ENCODE measurements at regions not wholly inside any gene's neighbourhood (a gene's known extent, or its start where the extent isn't known, plus 50 kb on each side); places are given as distances from the start of the nearest gene placed in this dataset.
"Not testable (repeated sequence)": the region's sequence is repeated elsewhere in the genome, so short reads cannot be mapped to it uniquely, and the experiment has no call there.

- DNase-seq (ENCODE audit: low read depth), result no peak
Measured at GRCh38 chr6:105526225-105526872, 123.5 kb upstream of the PREP start.

GRCh38 chr6:105522626-105523322 lies 119.9 kb upstream of the PREP start:
- no peak for DNase-seq (ENCODE audit: low read depth)

DNA sequence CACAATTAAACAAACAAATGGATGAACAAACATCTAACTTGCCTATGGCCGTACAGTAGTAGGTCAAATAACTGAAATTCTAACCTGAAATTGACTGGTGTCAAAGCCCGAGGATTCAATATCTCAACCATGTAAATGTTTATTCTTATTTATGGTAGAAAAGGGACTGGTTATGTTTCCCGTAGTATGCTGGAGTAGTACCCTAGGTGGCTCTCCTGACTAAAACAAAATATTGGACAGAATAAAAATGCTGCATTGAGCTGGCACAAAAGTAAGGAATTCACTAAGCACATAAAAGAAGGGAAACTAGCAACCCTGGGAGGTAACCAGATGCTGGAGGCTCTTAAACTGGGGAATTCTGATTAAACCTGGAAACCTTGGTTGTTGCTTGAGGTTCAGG lies 117.1 kb upstream of the PREP start:
- no peak for DNase-seq (ENCODE audit: low read depth)

GRCh38 chr6:105518993-105519392 lies 116.1 kb upstream of the PREP start:
- DNase-seq (ENCODE audit: low read depth), result not testable (repeated sequence)

DNA sequence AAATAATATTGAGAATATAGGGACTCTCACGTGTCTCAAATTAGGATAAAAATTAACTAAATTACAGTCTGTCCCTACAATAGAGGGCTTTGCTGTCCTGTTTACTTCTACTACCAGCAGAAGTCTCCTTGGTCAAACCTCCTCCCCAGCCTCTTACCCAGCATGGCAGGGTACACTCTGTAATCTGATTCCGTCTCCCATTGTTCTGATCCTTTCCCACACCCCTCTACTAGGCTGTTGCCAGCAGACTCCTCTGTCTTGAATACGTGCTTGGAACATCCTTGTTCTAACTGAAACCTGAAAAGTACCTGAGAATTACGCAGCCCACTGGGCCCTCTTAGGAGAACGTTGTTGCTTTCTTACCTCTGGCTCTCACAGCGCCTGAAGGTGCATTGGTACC lies 112.2 kb upstream of the PREP start:
- DNase-seq (ENCODE audit: low read depth), result no peak

DNA sequence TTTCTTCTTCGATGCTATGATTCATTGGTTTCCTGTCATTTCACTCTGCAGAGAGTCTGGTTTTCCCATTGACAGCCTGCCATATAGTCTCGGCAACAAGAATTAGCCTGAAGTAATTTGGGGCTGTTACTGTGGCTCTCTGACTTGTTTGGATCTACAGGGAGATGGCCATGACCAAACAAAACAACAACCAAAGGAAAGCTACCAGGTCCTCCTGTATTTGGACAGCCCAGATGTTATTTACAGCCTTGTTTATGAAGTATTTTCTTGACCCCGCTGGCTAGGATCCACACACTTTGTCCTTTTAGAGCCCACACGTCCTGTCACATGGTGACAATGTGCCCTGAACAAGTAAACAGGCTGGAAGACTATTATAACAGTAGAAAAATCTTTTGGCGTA lies 111.4 kb upstream of the PREP start:
- DNase-seq (ENCODE audit: low read depth), result no peak

DNA sequence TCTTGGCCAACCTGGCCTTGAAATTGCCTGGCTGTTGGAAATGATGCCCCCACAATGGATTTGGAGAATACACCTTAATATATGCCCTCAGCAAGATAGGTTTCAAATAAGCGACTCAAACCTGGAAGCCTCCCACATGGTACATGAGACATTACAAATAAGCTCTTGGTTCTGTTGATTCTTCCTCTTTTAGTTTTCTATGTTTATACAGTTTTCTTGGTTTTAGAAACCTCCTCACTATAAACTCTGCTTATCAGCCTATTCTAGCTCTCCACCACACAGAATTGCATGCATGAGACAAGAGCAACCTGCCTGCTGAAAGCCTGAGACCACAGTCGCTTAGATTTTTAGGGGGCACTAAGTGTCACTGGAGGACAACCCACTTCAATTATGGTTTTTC lies 108.8 kb upstream of the PREP start:
- DNase-seq (ENCODE audit: low read depth), result no peak

GRCh38 chr6:105510746-105511145 lies 107.9 kb upstream of the PREP start:
- no peak for DNase-seq (ENCODE audit: low read depth)

DNA sequence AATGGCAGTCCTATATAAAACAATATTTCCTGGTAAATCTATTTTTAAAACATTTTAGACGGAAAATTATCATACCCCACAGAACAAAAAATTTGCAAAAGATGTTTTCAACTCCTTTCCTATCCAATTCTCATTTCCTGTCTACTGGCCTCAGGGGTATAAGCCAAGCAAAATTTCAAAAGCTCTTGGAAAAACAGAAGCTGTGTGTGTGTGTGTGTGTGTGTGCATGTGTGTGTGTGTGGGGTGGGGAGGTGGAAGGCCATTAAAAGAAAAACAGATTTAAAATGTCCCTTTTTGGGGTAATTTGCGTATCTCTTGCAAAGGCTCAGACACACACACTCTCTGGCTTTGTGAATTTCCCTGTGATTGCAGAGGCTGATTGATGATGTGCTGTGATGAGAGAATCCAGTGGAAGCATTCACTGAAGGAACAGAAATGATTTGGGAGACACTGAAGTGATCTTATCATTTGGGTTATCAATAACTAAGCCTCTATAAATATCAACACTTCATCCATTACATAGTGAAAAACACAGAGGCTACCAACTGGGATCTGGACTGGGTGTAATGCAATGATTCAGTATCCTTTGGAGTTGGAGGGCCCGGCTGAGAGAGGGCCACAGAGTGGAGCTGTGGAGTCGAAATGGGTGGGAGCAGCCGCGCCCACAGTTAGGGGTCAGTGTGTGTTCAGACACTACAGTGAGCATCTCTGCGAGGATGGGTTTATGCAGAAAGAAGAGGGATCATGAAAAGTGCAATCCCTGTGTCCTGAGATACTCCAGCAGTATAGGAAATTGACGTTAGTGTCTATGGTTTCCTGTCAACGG lies 106.8 kb upstream of the PREP start:
- no peak for DNase-seq (ENCODE audit: low read depth)

GRCh38 chr6:105507811-105508210 lies 104.9 kb upstream of the PREP start:
- DNase-seq (ENCODE audit: low read depth), result no peak

- no peak for DNase-seq (ENCODE audit: low read depth)
Measured at GRCh38 chr6:105504706-105505105, 101.8 kb upstream of the PREP start.

- DNase-seq (ENCODE audit: low read depth), result no peak
Measured at GRCh38 chr6:105503641-105504040, 100.8 kb upstream of the PREP start.

DNA sequence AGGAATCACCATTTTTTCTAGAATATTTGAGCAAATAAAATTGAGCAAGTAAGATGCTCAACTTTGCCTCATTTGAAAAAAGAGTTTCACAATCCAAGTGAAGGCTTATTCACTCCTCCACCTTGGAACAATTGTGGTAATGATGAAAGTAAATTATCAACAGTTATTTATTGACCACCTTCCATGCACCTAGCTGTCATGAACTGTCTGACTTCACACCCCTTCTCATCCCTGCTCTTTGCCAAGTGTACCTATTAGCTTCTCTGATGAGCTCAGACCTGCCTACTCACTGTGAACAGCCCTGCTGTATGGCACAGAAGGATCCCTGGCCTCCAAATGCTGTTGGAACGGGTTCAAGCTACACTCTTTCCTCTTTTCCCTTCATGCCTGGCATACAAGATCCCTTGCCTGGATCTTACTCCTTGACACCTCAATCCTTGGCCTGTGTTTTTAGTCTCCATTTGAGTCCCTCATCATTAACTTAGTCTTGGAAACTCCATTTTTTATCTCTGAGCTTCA lies 99.0 kb upstream of the PREP start:
- no peak for DNase-seq (ENCODE audit: low read depth)

DNA sequence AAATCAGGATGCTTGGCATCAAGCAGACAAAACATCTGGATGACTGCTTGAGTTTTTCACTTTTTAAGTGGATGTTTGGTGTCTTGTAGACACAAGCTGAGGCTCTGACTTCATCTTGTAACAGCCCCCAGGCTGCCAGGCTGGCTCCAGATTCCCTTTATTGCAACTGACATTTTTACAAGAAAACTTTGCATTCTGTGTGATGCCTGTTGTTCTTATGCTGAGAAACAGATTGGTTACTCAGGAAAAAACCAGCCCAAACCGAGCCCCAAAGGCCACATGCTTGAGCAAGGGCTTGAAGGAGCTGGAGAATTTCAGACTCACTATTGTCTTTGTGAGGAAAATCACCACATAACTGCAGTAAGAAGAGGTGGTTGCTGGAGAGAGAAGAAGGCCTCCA lies 98.4 kb upstream of the PREP start:
- DNase-seq (ENCODE audit: low read depth), result no peak

DNA sequence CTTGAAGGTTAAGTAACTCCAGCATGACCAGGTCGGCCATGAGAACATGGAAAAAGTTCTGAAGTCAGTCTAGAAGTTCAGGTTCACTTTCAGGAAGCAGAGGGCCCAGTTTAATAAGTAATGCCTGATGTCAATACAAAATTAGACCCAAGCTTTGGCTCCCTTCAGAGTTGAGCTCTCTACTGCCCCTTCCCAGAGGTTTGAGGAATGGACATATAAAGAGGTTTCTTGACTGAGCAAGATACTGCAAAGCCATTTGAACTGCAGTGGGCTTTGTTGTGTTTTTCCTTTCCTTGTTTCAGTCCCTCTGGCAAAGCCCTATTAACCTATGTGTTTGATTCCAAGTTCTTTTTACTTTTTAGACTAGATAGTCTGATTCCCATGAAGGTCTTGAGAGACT lies 97.8 kb upstream of the PREP start:
- no peak for DNase-seq (ENCODE audit: low read depth)

DNA sequence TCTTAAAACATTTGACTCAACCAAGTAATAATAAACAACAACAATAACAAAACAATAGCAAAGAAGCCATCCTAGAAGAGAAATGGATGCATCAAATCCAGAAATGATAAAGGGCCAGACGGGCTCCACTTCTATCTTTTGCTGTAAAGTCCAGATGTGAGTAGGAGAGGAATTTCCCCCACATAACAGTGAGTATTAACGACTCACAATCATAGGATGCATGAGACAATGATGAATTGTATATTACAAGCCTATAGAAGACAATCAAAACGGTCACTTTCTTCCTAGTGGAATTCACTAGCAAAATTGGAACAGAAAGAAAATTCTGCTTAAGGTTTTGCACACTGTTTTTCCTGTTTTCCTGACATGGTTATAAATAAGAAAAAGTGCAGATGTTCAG lies 97.0 kb upstream of the PREP start:
- no peak for DNase-seq (ENCODE audit: low read depth)

DNA sequence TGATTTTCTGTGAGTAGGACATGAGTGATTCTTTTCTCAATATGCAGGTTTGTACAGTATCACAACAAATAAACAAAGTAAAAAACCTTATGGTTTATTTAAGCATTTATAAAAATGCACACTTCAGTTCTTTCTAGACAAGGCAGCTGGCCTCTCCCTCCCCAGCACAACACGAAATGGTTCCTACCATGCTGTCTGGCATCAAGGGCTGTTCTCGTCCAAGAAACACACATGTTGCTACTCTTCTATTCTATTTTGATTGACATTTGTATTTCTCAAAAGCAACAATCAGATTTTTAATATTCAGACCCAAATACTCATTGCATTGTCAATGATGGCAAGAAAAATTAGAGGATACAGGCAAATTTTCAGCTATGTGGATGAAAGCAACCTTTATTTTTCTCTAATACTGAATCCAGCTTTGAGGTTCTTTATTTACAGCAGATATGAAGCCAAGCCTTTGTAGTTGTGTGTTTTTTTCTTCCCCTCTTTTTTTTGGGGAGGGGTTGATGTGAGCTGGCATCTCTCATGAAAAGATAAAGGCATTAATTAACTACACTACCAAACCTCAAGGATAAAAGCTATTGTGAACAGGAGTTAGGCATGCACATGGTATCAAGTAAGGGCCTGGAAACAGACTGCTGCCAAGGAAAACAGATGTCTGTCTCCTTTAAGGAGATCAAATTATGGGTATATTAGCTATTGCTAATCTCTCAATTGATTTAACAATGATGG lies 96.4 kb upstream of the PREP start:
- no peak for DNase-seq (ENCODE audit: low read depth)

DNA sequence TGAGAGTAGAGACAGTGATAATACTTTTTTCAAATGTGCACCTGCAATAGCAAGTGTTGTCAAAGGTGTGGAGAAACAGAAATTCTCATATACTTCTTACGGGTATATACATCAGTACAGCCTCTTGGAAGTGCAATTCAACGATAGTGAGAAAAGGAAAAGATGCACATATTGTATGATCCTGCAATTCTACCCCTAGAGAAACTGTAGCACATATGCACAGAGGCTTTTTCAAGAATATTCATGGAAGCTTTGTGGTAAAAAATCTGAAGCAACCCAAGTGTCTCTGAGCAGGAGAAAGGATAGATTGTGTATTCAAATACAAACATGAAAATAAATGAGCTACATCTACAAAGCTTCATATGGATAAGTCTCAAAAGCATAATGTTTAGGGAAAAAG lies 94.7 kb upstream of the PREP start:
- DNase-seq (ENCODE audit: low read depth), result no peak

DNA sequence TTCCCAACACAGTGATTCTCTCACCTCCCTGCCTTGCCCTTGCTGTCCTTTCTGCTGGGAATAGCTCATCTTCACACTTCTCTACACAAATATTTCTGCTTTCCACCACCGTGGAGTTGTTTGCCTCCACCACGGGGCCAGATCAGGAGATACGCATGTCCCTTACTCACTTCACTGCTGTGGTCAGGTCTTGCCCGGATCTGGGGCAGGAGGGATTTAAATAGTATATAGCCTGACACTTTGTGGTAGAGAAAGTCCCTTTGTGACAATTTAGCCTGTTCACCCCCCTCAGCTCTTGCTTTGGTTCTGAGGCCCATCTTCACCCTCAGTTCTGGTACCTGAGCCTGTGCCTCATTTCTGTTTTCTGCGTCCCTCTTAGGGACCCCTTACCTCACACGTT lies 92.6 kb upstream of the PREP start:
- no peak for DNase-seq (ENCODE audit: low read depth)

DNA sequence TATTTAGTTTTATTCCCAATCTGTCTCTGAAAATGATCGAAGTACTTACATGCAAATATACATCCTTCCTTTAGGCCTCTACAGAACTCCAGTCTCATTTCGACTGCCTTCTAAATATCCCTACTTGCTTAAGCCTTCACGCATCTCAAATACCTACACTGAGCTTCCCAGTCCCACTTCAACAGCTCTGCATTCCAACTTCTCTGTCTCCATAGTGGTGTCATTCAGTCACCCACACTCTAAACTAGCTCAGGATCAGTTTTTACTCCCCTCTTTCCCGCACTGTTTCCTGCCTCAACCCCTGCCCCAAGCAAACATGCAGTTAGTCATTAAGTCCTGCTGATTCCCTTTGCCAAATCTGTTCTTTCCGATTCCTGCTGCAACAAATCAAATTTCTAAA lies 91.8 kb upstream of the PREP start:
- DNase-seq (ENCODE audit: low read depth), result no peak

DNA sequence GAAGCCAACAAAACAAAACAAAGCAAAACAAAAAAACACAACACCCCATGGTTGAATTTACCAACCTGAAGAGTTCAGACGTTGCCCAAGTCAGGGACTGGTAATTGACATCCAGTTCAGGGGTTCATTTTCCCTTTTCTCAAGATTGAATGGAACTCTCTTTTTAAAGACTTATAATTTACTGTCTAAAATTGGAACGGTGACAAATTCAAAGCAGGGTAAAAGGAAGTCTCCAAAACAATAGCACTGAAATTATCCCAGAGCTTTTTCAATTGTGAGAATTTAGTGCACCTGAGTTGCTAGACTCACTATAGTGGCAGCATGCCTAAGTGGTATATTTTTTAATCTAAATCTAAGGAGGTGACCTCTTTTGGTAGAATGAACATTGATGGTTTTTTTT lies 90.9 kb upstream of the PREP start:
- DNase-seq (ENCODE audit: low read depth), result no peak

Measured in activated T-cell treated with anti-CD3 and anti-CD28 coated beads for 48 hours (primary cell).